Central memory CD8-positive, alpha-beta T cell (primary cell): ENCODE measurements at regions not wholly inside any gene's neighbourhood (a gene's known extent, or its start where the extent isn't known, plus 50 kb on each side); places are given as distances from the start of the nearest gene placed in this dataset.
"Not testable (repeated sequence)": the region's sequence is repeated elsewhere in the genome, so short reads cannot be mapped to it uniquely, and the experiment has no call there.

Source experiments
- ATAC-seq: fragments of 150-1000 bp; cut with Tn5 transposase; replicated peaks from 2 replicates; pipeline ENCODE4 v1.10.0; 2022; ENCODE audit warnings: mild to moderate bottlenecking, moderate FRiP score, moderate number of reproducible peaks; ENCODE audit not compliant: poor library complexity, severe bottlenecking; ENCODE audit errors: extremely low read depth
- DNase-seq, 2 donors: peaks; one replicate each; pipeline ENCODE4 v3.0.0; 2021; ENCODE audit warnings: low spot score in 2 of 2
- H3K27ac Mint-ChIP-seq: one replicate; pipeline ENCODE4 v1.8.0; 2022; ENCODE audit warnings: low read depth, mild to moderate bottlenecking, moderate library complexity, mixed read lengths
- H3K27me3 Mint-ChIP-seq: one replicate; pipeline ENCODE4 v1.8.0; 2022; ENCODE audit warnings: mixed read lengths
- H3K36me3 Mint-ChIP-seq: one replicate; pipeline ENCODE4 v1.8.0; 2022; ENCODE audit warnings: mild to moderate bottlenecking, moderate library complexity, mixed read lengths; ENCODE audit not compliant: insufficient read depth
- H3K4me1 Mint-ChIP-seq: one replicate; pipeline ENCODE4 v1.8.0; 2022; ENCODE audit warnings: mixed read lengths
- H3K4me3 Mint-ChIP-seq: one replicate; pipeline ENCODE4 v1.8.0; 2022; ENCODE audit warnings: mild to moderate bottlenecking, moderate library complexity, mixed read lengths
- H3K9me3 Mint-ChIP-seq: one replicate; pipeline ENCODE4 v1.8.0; 2022; ENCODE audit warnings: mixed read lengths

- no peak for DNase-seq
- peaks cover 21% of the 10 kb centered on the region for H3K9me3 Mint-ChIP-seq
- ATAC-seq = no peak
- no peaks in the 10 kb centered on the region for H3K27me3 Mint-ChIP-seq
- no peaks in the 10 kb centered on the region for H3K36me3 Mint-ChIP-seq
- H3K4me3 Mint-ChIP-seq = no peak overlapping the region
- no peaks in the 10 kb centered on the region for H3K4me1 Mint-ChIP-seq
- H3K27ac Mint-ChIP-seq = no peak overlapping the region
Measured at GRCh38 chr14:53850714-53851296, 105.8 kb downstream of the BMP4 start.

DNA sequence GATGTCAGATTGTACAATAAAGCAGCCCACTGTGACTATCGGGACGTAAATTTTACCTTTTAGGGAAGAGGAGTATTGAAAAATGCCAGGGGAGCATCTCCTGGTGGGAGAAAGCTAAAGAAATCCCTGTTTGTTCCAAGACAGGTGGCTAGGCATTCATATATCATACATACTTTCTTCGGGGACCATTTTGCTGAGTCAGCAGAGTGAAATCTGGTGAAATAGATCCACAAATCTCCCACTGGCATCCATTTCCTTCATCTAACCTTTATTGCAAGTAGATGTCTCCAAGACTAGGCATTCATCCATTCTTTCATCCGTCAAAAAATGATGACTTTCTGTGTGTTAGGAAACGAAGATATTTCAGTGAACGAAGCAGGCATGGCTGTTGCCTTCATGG lies 107.1 kb downstream of the BMP4 start:
- no peak overlapping the region for H3K27ac Mint-ChIP-seq
- no peaks in the 10 kb centered on the region for H3K4me1 Mint-ChIP-seq
- H3K36me3 Mint-ChIP-seq = peaks cover 1% of the 10 kb centered on the region
- DNase-seq (no peak), ATAC-seq (no peak)
- peaks cover 16% of the 10 kb centered on the region for H3K9me3 Mint-ChIP-seq
- H3K4me3 Mint-ChIP-seq = no peak overlapping the region
- no peaks in the 10 kb centered on the region for H3K27me3 Mint-ChIP-seq

DNA sequence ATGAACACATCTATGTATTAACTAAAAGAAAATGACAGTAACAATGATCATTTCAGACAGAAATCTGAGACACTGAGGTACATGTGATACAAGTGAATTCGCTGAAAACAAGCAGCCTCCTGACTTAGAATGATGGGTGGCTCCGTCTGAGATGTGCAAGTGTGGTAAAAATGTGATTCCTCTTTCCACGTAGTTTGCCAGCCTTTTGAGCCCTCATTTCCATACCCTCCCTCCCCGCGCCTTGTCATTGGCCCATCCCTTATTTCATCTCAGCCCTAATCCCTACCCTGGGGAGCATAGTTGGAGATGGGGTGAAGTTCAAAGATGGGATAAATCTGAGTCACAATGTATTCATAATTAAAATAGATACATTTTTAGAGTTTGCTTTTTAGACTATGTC lies 107.8 kb downstream of the BMP4 start:
- no peaks in the 10 kb centered on the region for H3K27me3 Mint-ChIP-seq
- no peak overlapping the region for H3K27ac Mint-ChIP-seq
- DNase-seq (no peak), ATAC-seq (no peak)
- no peak overlapping the region for H3K4me3 Mint-ChIP-seq
- no peaks in the 10 kb centered on the region for H3K4me1 Mint-ChIP-seq
- H3K36me3 Mint-ChIP-seq = peaks cover 1% of the 10 kb centered on the region
- peaks cover 14% of the 10 kb centered on the region for H3K9me3 Mint-ChIP-seq

DNA sequence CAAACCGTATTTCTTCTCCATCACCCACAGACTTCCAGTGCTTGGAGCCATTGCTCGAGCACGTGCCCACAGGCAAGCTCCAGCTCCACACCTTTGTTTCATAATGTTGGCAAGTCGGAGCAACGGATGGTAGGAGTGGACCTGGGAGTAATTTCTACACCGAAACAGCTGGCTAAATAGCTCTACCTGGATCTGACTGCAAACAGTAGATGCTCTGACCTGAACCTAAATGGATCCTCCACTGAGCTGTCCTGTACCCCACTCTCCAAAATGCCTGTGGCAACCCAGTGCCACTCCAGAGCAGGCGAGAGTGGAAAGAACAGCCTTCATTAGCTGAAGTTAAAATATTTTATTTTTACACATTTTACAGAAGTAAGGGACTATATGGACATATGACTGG lies 108.7 kb downstream of the BMP4 start:
- Mint-ChIP-seq H3K36me3 (peaks cover 1% of the 10 kb centered on the region), H3K27me3 (no peaks in the 10 kb centered on the region), H3K4me1 (no peaks in the 10 kb centered on the region), H3K9me3 (peaks cover 14% of the 10 kb centered on the region), H3K27ac (no peak overlapping the region), H3K4me3 (no peak overlapping the region)
- DNase-seq (no peak), ATAC-seq (no peak)

GRCh38 chr14:53847057-53847456 lies 109.6 kb downstream of the BMP4 start:
- Mint-ChIP-seq H3K9me3 (peaks cover 20% of the 10 kb centered on the region), H3K4me1 (no peaks in the 10 kb centered on the region), H3K36me3 (peaks cover 1% of the 10 kb centered on the region), H3K27me3 (no peaks in the 10 kb centered on the region), H3K27ac (no peak overlapping the region), H3K4me3 (no peak overlapping the region)
- ATAC-seq = no peak
- no peak for DNase-seq

GRCh38 chr14:53845813-53846693 lies 110.6 kb downstream of the BMP4 start:
- H3K4me3 Mint-ChIP-seq = no peak overlapping the region
- H3K27me3 Mint-ChIP-seq = no peaks in the 10 kb centered on the region
- H3K36me3 Mint-ChIP-seq = peaks cover 1% of the 10 kb centered on the region
- H3K4me1 Mint-ChIP-seq = no peaks in the 10 kb centered on the region
- DNase-seq (no peak), ATAC-seq (no peak)
- H3K9me3 Mint-ChIP-seq = peaks cover 25% of the 10 kb centered on the region
- H3K27ac Mint-ChIP-seq = no peak overlapping the region

DNA sequence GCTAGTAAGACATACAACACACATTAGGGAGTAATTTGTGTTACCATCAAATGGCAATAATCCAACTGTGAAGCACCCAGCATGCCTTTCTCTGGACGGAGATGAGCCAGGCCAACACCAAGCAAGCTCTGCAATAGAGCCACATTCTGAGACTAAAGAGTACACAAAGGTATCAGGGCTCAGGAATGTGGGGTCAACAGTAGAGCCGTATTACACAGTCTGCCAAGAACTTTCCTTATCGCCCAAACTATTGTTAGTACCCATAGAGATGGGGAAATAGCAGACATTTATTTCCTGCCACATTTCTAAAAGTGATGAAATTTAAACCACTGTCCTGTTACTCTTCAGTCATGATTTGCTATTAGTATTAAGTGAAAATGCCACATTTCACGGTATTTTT lies 113.7 kb downstream of the BMP4 start:
- H3K9me3 Mint-ChIP-seq = peaks cover 35% of the 10 kb centered on the region
- no peak for DNase-seq
- no peaks in the 10 kb centered on the region for H3K27me3 Mint-ChIP-seq
- H3K36me3 Mint-ChIP-seq = peaks cover 1% of the 10 kb centered on the region
- no peak overlapping the region for H3K27ac Mint-ChIP-seq
- H3K4me1 Mint-ChIP-seq = no peaks in the 10 kb centered on the region
- no peak for ATAC-seq
- H3K4me3 Mint-ChIP-seq = no peak overlapping the region

DNA sequence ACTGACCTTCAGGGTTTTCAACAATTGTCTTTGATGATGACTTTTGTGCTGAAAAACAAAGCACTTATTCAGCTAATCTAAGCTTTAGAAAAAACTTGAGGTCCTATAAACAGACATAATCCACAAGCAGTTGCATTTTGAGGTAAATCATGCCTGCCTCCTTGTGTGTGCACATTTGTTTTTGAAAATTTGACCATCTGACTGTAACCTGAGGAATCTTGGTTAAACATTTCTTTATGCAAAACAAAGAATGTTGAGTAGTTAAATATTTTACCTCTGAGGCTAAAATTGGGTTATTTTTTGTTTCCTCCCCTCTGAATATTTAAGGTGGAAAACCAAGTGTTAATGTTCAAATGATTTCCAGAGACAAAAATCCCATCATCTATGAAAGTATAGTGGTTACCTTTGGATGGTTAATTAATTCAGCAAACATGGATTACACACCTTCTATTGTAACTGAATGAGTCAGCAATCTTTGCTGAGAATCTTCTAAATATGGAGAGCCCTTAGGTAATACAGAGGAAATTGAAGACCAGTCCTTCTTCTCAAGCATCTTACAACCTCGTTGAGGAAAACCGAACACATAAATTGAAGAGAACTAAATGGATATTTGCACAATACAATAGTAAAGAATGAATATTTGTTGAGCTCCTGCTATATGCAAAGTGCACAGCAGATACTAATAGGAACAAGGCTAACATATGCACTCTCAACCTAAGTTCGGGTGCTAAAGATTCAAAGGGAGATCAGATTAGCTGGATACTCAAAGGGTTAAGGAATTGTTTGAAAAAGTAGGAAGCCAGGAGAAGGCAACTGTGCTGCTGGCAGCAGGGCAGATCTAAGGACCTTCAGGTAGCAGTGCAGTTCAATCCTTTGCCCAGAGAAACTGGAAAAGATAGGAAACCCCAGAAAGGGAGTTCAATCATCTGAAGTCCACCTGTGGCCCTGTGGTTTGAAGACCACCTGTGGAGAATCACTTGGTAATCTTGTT lies 115.2 kb downstream of the BMP4 start:
- ATAC-seq (no peak), DNase-seq (no peak)
- no peaks in the 10 kb centered on the region for H3K27me3 Mint-ChIP-seq
- H3K4me3 Mint-ChIP-seq = no peak overlapping the region
- peaks cover 35% of the 10 kb centered on the region for H3K9me3 Mint-ChIP-seq
- H3K27ac Mint-ChIP-seq = no peak overlapping the region
- no peaks in the 10 kb centered on the region for H3K4me1 Mint-ChIP-seq
- H3K36me3 Mint-ChIP-seq = peaks cover 1% of the 10 kb centered on the region

- no peak for DNase-seq
- no peaks in the 10 kb centered on the region for H3K27me3 Mint-ChIP-seq
- H3K9me3 Mint-ChIP-seq = peaks cover 31% of the 10 kb centered on the region
- no peak overlapping the region for H3K4me3 Mint-ChIP-seq
- ATAC-seq = no peak
- H3K4me1 Mint-ChIP-seq = no peaks in the 10 kb centered on the region
- peaks cover under 1% of the 10 kb centered on the region for H3K36me3 Mint-ChIP-seq
- H3K27ac Mint-ChIP-seq = no peak overlapping the region
Measured at GRCh38 chr14:53840444-53840843, 116.2 kb downstream of the BMP4 start.

- Mint-ChIP-seq H3K9me3 (peaks cover 31% of the 10 kb centered on the region), H3K4me3 (no peak overlapping the region), H3K36me3 (no peaks in the 10 kb centered on the region), H3K4me1 (no peaks in the 10 kb centered on the region), H3K27ac (no peak overlapping the region), H3K27me3 (no peaks in the 10 kb centered on the region)
- no peak for ATAC-seq
- no peak for DNase-seq
Measured at GRCh38 chr14:53838374-53838773, 118.3 kb downstream of the BMP4 start.

DNA sequence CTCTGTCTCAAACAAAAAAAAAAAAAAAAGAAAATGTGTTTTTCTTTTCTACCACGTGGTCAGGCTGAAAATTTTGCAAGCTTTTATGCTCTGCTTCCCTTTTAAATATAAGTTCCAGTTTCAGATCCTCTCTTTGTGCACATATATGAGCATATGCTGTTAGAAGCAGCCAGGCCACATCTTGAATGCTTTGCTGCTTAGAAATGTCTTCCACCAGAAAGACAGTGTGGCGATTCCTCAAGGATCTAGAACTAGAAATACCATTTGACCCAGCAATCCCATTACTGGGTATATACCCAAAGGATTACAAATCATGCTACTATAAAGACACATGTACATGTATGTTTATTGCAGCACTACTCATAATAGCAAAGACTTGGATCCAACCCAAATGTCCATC lies 119.0 kb downstream of the BMP4 start:
- not testable (repeated sequence) for H3K4me3 Mint-ChIP-seq, H3K27me3 Mint-ChIP-seq, H3K4me1 Mint-ChIP-seq, ATAC-seq, H3K27ac Mint-ChIP-seq, DNase-seq, H3K36me3 Mint-ChIP-seq
- peaks cover 30% of the 10 kb centered on the region for H3K9me3 Mint-ChIP-seq

DNA sequence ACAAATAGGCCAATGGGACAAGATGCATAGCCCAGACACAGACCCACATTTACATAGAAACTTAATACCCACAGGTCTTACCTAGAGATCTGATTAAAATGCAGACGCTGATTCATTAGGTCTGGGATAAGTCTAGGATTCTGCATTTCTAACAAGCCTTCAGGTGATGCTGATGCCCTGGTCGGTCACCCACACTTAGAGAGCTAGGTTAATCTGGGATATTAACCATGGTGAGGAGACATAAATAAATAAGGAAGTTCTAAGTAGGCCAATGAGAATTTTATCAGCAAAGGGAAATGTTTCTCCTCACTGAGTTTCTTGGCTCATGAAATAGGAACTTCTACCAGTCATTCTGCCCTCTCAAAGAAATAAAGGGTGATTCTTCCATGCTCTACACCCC lies 120.1 kb downstream of the BMP4 start:
- H3K27me3 Mint-ChIP-seq = no peaks in the 10 kb centered on the region
- ATAC-seq (no peak), DNase-seq (no peak)
- H3K4me3 Mint-ChIP-seq = no peak overlapping the region
- H3K9me3 Mint-ChIP-seq = peaks cover 21% of the 10 kb centered on the region
- H3K4me1 Mint-ChIP-seq = no peaks in the 10 kb centered on the region
- H3K27ac Mint-ChIP-seq = no peak overlapping the region
- no peaks in the 10 kb centered on the region for H3K36me3 Mint-ChIP-seq
